ENCODE measurements at regions not wholly inside any gene's neighbourhood (a gene's known extent, or its start where the extent isn't known, plus 50 kb on each side); places are given as distances from the start of the nearest gene placed in this dataset.

GRCh38 chr21:41600556-41600955 is 92.6 kb upstream of the TMPRSS2 start:
- DNase-seq, result peak in 1 of 2 donors; percentile 39
- 98% methylated on average over 9 of the region's 9 CpGs for WGBS, 2 donors
- intact Hi-C loops (cut with DNase I), result loop anchor here in 1 of 2 donors (10.0 kb wide), 1 partner anchor 456 kb away; no protein-coding TSS in a partner anchor

GRCh38 chr21:41600116-41600515 is 92.2 kb upstream of the TMPRSS2 start:
- WGBS, 2 donors, result 96 to 97% methylated on average over 7 of the region's 7 CpGs
- Histone ChIP-seq H3K27ac (ENCODE audit: low read depth in 1 of 2, low read length in 2 of 2) (no peak overlapping the region), H3K27me3 (ENCODE audit: control insufficient read depth in 1 of 2, insufficient read depth in 2 of 2, low read length in 1 of 2) (no peaks in the 10 kb centered on the region), H3K36me3 (ENCODE audit: control insufficient read depth in 1 of 2, insufficient read depth in 2 of 2, low read length in 1 of 2) (no peaks in the 10 kb centered on the region), H3K9me3 (ENCODE audit: control insufficient read depth, low read length) (no peaks in the 10 kb centered on the region), H3K4me3 (ENCODE audit: low read length in 2 of 2) (no peak overlapping the region), H3K4me1 (ENCODE audit: control insufficient read depth in 1 of 2, insufficient read depth in 2 of 2, low read length in 2 of 2) (no peaks in the 10 kb centered on the region)
- DNase-seq, result peak in 1 of 2 donors; percentile 22
- no peak for ATAC-seq (ENCODE audit: low FRiP score)
- intact Hi-C loops (cut with DNase I), result loop anchor here in 1 of 2 donors (10.0 kb wide), 1 partner anchor 455 kb away; no protein-coding TSS in a partner anchor

More at GRCh38 chr21:41600556-41600955, 92.6 kb upstream of the TMPRSS2 start:
- ATAC-seq (ENCODE audit: low FRiP score), result no peak
- H3K27me3 ChIP-seq (ENCODE audit: control insufficient read depth in 1 of 2, insufficient read depth in 2 of 2, low read length in 1 of 2), result no peaks in the 10 kb centered on the region
- no peak overlapping the region for H3K27ac ChIP-seq (ENCODE audit: low read depth in 1 of 2, low read length in 2 of 2)
- no peak overlapping the region for H3K4me3 ChIP-seq (ENCODE audit: low read length in 2 of 2)
- no peaks in the 10 kb centered on the region for H3K9me3 ChIP-seq (ENCODE audit: control insufficient read depth, low read length)
- H3K4me1 ChIP-seq (ENCODE audit: control insufficient read depth in 1 of 2, insufficient read depth in 2 of 2, low read length in 2 of 2), result no peaks in the 10 kb centered on the region
- H3K36me3 ChIP-seq (ENCODE audit: control insufficient read depth in 1 of 2, insufficient read depth in 2 of 2, low read length in 1 of 2), result no peaks in the 10 kb centered on the region

GRCh38 chr21:41598561-41599431 is 90.8 kb upstream of the TMPRSS2 start:
- H3K4me1 ChIP-seq (ENCODE audit: control insufficient read depth in 1 of 2, insufficient read depth in 2 of 2, low read length in 2 of 2), result no peaks in the 10 kb centered on the region
- WGBS, 2 donors, result 77 to 79% methylated on average over 21 of the region's 21 CpGs
- no peak for ATAC-seq (ENCODE audit: low FRiP score)

GRCh38 chr21:41597811-41598231 is 89.9 kb upstream of the TMPRSS2 start:
- H3K27me3 ChIP-seq (ENCODE audit: control insufficient read depth in 1 of 2, insufficient read depth in 2 of 2, low read length in 1 of 2), result no peaks in the 10 kb centered on the region
- no peak overlapping the region for H3K4me3 ChIP-seq (ENCODE audit: low read length in 2 of 2)
- no peaks in the 10 kb centered on the region for H3K9me3 ChIP-seq (ENCODE audit: control insufficient read depth, low read length)
- DNase-seq (peak in 1 of 2 donors; percentile 51), ATAC-seq (ENCODE audit: low FRiP score) (no peak)
- 95 to 97% methylated on average over 9 of the region's 9 CpGs for WGBS, 2 donors
- H3K27ac ChIP-seq (ENCODE audit: low read depth in 1 of 2, low read length in 2 of 2), result no peak overlapping the region
- H3K4me1 ChIP-seq (ENCODE audit: control insufficient read depth in 1 of 2, insufficient read depth in 2 of 2, low read length in 2 of 2), result no peaks in the 10 kb centered on the region
- no peaks in the 10 kb centered on the region for H3K36me3 ChIP-seq (ENCODE audit: control insufficient read depth in 1 of 2, insufficient read depth in 2 of 2, low read length in 1 of 2)
- intact Hi-C loops (cut with DNase I), result no loop called here

More at GRCh38 chr21:41598561-41599431, 90.8 kb upstream of the TMPRSS2 start:
- H3K27ac ChIP-seq (ENCODE audit: low read depth in 1 of 2, low read length in 2 of 2), result no peak overlapping the region
- H3K4me3 ChIP-seq (ENCODE audit: low read length in 2 of 2), result no peak overlapping the region
- intact Hi-C loops (cut with DNase I), result no loop called here
- no peaks in the 10 kb centered on the region for H3K36me3 ChIP-seq (ENCODE audit: control insufficient read depth in 1 of 2, insufficient read depth in 2 of 2, low read length in 1 of 2)
- H3K27me3 ChIP-seq (ENCODE audit: control insufficient read depth in 1 of 2, insufficient read depth in 2 of 2, low read length in 1 of 2), result no peaks in the 10 kb centered on the region
- peak in 1 of 2 donors; percentile 45 for DNase-seq
- H3K9me3 ChIP-seq (ENCODE audit: control insufficient read depth, low read length), result no peaks in the 10 kb centered on the region

- Histone ChIP-seq H3K4me3 (ENCODE audit: low read length in 2 of 2) (no peak overlapping the region), H3K27me3 (ENCODE audit: control insufficient read depth in 1 of 2, insufficient read depth in 2 of 2, low read length in 1 of 2) (no peaks in the 10 kb centered on the region), H3K36me3 (ENCODE audit: control insufficient read depth in 1 of 2, insufficient read depth in 2 of 2, low read length in 1 of 2) (no peaks in the 10 kb centered on the region), H3K4me1 (ENCODE audit: control insufficient read depth in 1 of 2, insufficient read depth in 2 of 2, low read length in 2 of 2) (no peaks in the 10 kb centered on the region), H3K9me3 (ENCODE audit: control insufficient read depth, low read length) (no peaks in the 10 kb centered on the region), H3K27ac (ENCODE audit: low read depth in 1 of 2, low read length in 2 of 2) (no peak overlapping the region)
- ATAC-seq (ENCODE audit: low FRiP score) (no peak), DNase-seq (no peak)
- intact Hi-C loops (cut with DNase I), result no loop called here
- 90 to 94% methylated on average over 1 of the region's 1 CpG for WGBS, 2 donors
Observed at GRCh38 chr21:41597227-41597626, 89.3 kb upstream of the TMPRSS2 start.

- Histone ChIP-seq H3K27me3 (ENCODE audit: control insufficient read depth in 1 of 2, insufficient read depth in 2 of 2, low read length in 1 of 2) (no peaks in the 10 kb centered on the region), H3K4me1 (ENCODE audit: control insufficient read depth in 1 of 2, insufficient read depth in 2 of 2, low read length in 2 of 2) (no peaks in the 10 kb centered on the region), H3K9me3 (ENCODE audit: control insufficient read depth, low read length) (no peaks in the 10 kb centered on the region), H3K36me3 (ENCODE audit: control insufficient read depth in 1 of 2, insufficient read depth in 2 of 2, low read length in 1 of 2) (no peaks in the 10 kb centered on the region), H3K4me3 (ENCODE audit: low read length in 2 of 2) (no peak overlapping the region), H3K27ac (ENCODE audit: low read depth in 1 of 2, low read length in 2 of 2) (no peak overlapping the region)
- DNase-seq (no peak), ATAC-seq (ENCODE audit: low FRiP score) (no peak)
- intact Hi-C loops (cut with DNase I), result no loop called here
- WGBS, 2 donors, result 90 to 92% methylated on average over 14 of the region's 14 CpGs
Observed at GRCh38 chr21:41596241-41596925, 88.4 kb upstream of the TMPRSS2 start.

- DNase-seq (no peak), ATAC-seq (ENCODE audit: low FRiP score) (no peak)
- Histone ChIP-seq H3K9me3 (ENCODE audit: control insufficient read depth, low read length) (no peaks in the 10 kb centered on the region), H3K4me1 (ENCODE audit: control insufficient read depth in 1 of 2, insufficient read depth in 2 of 2, low read length in 2 of 2) (no peaks in the 10 kb centered on the region), H3K27me3 (ENCODE audit: control insufficient read depth in 1 of 2, insufficient read depth in 2 of 2, low read length in 1 of 2) (no peaks in the 10 kb centered on the region), H3K27ac (ENCODE audit: low read depth in 1 of 2, low read length in 2 of 2) (no peak overlapping the region), H3K4me3 (ENCODE audit: low read length in 2 of 2) (no peak overlapping the region), H3K36me3 (ENCODE audit: control insufficient read depth in 1 of 2, insufficient read depth in 2 of 2, low read length in 1 of 2) (no peaks in the 10 kb centered on the region)
- intact Hi-C loops (cut with DNase I), result no loop called here
- 67 to 68% methylated on average over 5 of the region's 5 CpGs for WGBS, 2 donors
Observed at GRCh38 chr21:41594268-41594667, 86.3 kb upstream of the TMPRSS2 start.

- no peaks in the 10 kb centered on the region for H3K4me1 ChIP-seq (ENCODE audit: control insufficient read depth in 1 of 2, insufficient read depth in 2 of 2, low read length in 2 of 2)
- H3K27ac ChIP-seq (ENCODE audit: low read depth in 1 of 2, low read length in 2 of 2), result no peak overlapping the region
- 60% methylated on average over 4 of the region's 4 CpGs for WGBS, 2 donors
- ATAC-seq (ENCODE audit: low FRiP score) (no peak), DNase-seq (no peak)
- no peaks in the 10 kb centered on the region for H3K27me3 ChIP-seq (ENCODE audit: control insufficient read depth in 1 of 2, insufficient read depth in 2 of 2, low read length in 1 of 2)
- intact Hi-C loops (cut with DNase I), result no loop called here
- no peaks in the 10 kb centered on the region for H3K36me3 ChIP-seq (ENCODE audit: control insufficient read depth in 1 of 2, insufficient read depth in 2 of 2, low read length in 1 of 2)
- no peak overlapping the region for H3K4me3 ChIP-seq (ENCODE audit: low read length in 2 of 2)
- no peaks in the 10 kb centered on the region for H3K9me3 ChIP-seq (ENCODE audit: control insufficient read depth, low read length)
Observed at GRCh38 chr21:41593760-41594138, 85.8 kb upstream of the TMPRSS2 start.
